K562 (cell line): ENCODE measurements at regions not wholly inside any gene's neighbourhood (a gene's known extent, or its start where the extent isn't known, plus 50 kb on each side); places are given as distances from the start of the nearest gene placed in this dataset.

Source experiments
- ATAC-seq: fragments of 200-7000 bp; cut with Tn5 transposase; 3 replicates; pipeline ENCODE4 v1.9.1; 2020; ENCODE audit warnings: moderate library complexity
- BruUV-seq: library from RNA; stranded (reverse); fragments of 400-500 nt; replicated peaks from 2 replicates; lab custom pipeline; 2021; lab: Mats Ljungman, UMichigan
- CTCF ChIA-PET: fragments of 300-600 bp; formaldehyde crosslinking; extraction: SDS; loops from one replicate; lab custom pipeline; 2021; ENCODE audit warnings: low intra/inter-chr PET ratio; lab: Yijun Ruan, JAX
- POLR2A ChIA-PET: fragments of 300-600, 350-650 bp; sonication (Branson Sonifier 250); formaldehyde crosslinking; extraction: SDS; loops from one replicate; lab custom pipeline; 2021; ENCODE audit warnings: antibody characterized with exemption, inconsistent platforms; lab: Yijun Ruan, JAX
- DNase-seq, 4 experiments: peaks; one replicate each; pipeline versions ENCODE4 v3.0.0 to v3.0.0-alpha.2; 2011 to 2018; ENCODE audit warnings: low spot score in 3 of 4, mixed read lengths in 3 of 4; ENCODE audit errors: extremely low read depth in 1 of 4
- FAIRE-seq: peaks from 2 replicates; lab custom pipeline; 2011; peaks lifted over from hg19 to GRCh38; lab: Jason Lieb, UNC
- H2AFZ ChIP-seq: 2 replicates; pipeline ENCODE4 v1.6.0; 2011; ENCODE audit warnings: low read depth, low read length, control low read depth, inconsistent platforms
- H3K27ac ChIP-seq: fragments of 200-600 bp; 3 replicates; pipeline ENCODE4 v1.8.0; 2011; ENCODE audit warnings: low read depth, mild to moderate bottlenecking, control low read depth, inconsistent platforms, low read length, moderate library complexity, mixed read lengths; ENCODE audit errors: extremely low read depth
- H3K27me3 ChIP-seq, 2 experiments: fragments of 300-600 bp in 1 of 2; 2 replicates in 1 of 2; 3 replicates in 1 of 2; pipeline versions ENCODE4 v1.6.0 to v1.8.0; 2011; ENCODE audit warnings: inconsistent platforms in 2 of 2, low read length in 2 of 2, mild to moderate bottlenecking in 1 of 2, mixed read lengths in 1 of 2, moderate library complexity in 1 of 2; ENCODE audit not compliant: control insufficient read depth in 2 of 2, insufficient read depth in 2 of 2
- H3K36me3 ChIP-seq: fragments of 300-600 bp; 3 replicates; pipeline ENCODE4 v1.8.0; 2011; ENCODE audit warnings: mild to moderate bottlenecking, low read length, inconsistent platforms; ENCODE audit not compliant: control insufficient read depth, insufficient read depth
- H3K4me1 ChIP-seq, 2 experiments: fragments of 200-600 bp in 1 of 2; replicated peaks in 1 of 2; 2 replicates in 1 of 2; 3 replicates in 1 of 2; pipeline versions ENCODE4 v1.5.1 to v1.8.0; 2011; ENCODE audit warnings: inconsistent platforms in 2 of 2, low read length in 2 of 2, mild to moderate bottlenecking in 1 of 2, mixed read lengths in 1 of 2, moderate library complexity in 1 of 2; ENCODE audit not compliant: control insufficient read depth in 2 of 2, insufficient read depth in 2 of 2
- H3K4me2 ChIP-seq: 2 replicates; pipeline ENCODE4 v1.6.1; 2011; ENCODE audit warnings: low read length, control low read depth, inconsistent platforms, mixed read lengths; ENCODE audit not compliant: insufficient read depth
- H3K4me3 ChIP-seq: fragments of 200-600 bp; sonication (generic), shearing (Covaris generic); 2 replicates; pipeline ENCODE4 v1.5.1; 2016; ENCODE audit warnings: control low read depth, inconsistent platforms
- H3K79me2 ChIP-seq: fragments of 200-600 bp; 3 replicates; pipeline ENCODE4 v1.8.0; 2011; ENCODE audit warnings: low read length, inconsistent platforms; ENCODE audit not compliant: control insufficient read depth, insufficient read depth
- H3K9ac ChIP-seq, 2 experiments: 2 replicates each; pipeline versions ENCODE4 v1.6.0 to v1.6.1; 2011; ENCODE audit warnings: low read depth in 2 of 2, low read length in 2 of 2, control low read depth in 1 of 2, inconsistent platforms in 1 of 2, mild to moderate bottlenecking in 1 of 2, mixed read lengths in 1 of 2; ENCODE audit not compliant: insufficient read depth in 1 of 2
- H3K9me1 ChIP-seq: one replicate; pipeline ENCODE4 v1.6.0; 2011; ENCODE audit warnings: inconsistent platforms, mild to moderate bottlenecking, low read length, moderate library complexity; ENCODE audit not compliant: control insufficient read depth, insufficient read depth
- H3K9me3 ChIP-seq: replicated peaks from 2 replicates; pipeline ENCODE4 v1.5.1; 2011; ENCODE audit warnings: low read depth, low read length, inconsistent platforms; ENCODE audit not compliant: control insufficient read depth, insufficient read depth
- H4K20me1 ChIP-seq: replicated peaks from 2 replicates; pipeline ENCODE4 v1.6.1; 2011; ENCODE audit warnings: low read length, inconsistent platforms, mixed read lengths; ENCODE audit not compliant: control insufficient read depth, insufficient read depth
- CXXC5 ChIP-seq: fragments of 250-450 bp; sonication (Bioruptor Pico); IDR thresholded peaks from 2 replicates; pipeline ENCODE4 v1.8.0; 2022; ENCODE audit warnings: inconsistent platforms, mild to moderate bottlenecking, moderate library complexity
- E2F3 ChIP-seq: fragments of 250-450 bp; sonication (Bioruptor Pico); IDR thresholded peaks from 2 replicates; pipeline ENCODE4 v1.4.0; 2020; ENCODE audit warnings: mild to moderate bottlenecking
- ESRRA ChIP-seq: fragments of 450-650 bp; IDR thresholded peaks from 2 replicates; pipeline ENCODE4 v1.6.1; 2014; ENCODE audit warnings: low read depth, mild to moderate bottlenecking, moderate library complexity, borderline replicate concordance
- ETV5 ChIP-seq: sonication (generic); formaldehyde crosslinking; IDR thresholded peaks from 2 replicates; pipeline ENCODE4 v1.4.0; 2020; ENCODE audit warnings: low read depth, mild to moderate bottlenecking, missing genetic modification reagents
- IRF2 ChIP-seq: sonication (generic); formaldehyde crosslinking; IDR thresholded peaks from 2 replicates; pipeline ENCODE4 v1.8.1; 2022; ENCODE audit warnings: mild to moderate bottlenecking, missing genetic modification reagents
- MAFK ChIP-seq: IDR thresholded peaks from 2 replicates; pipeline ENCODE4 v1.6.1; 2011; ENCODE audit warnings: low read length, improper control_type of control experiment
- MLLT1 ChIP-seq, 2 experiments: fragments of 450-650 bp; IDR thresholded peaks; 2 replicates each; pipeline ENCODE4 v1.6.1; 2016
- MTA2 ChIP-seq: fragments of 450-650 bp; IDR thresholded peaks from 2 replicates; pipeline ENCODE4 v1.6.1; 2016; ENCODE audit warnings: low read depth
- PATZ1 ChIP-seq: fragments of 250-450 bp; sonication (Bioruptor Pico); IDR thresholded peaks from 2 replicates; pipeline ENCODE4 v1.5.0; 2020; ENCODE audit warnings: mild to moderate bottlenecking, borderline replicate concordance
- PBX2 ChIP-seq, 2 experiments: IDR thresholded peaks in 1 of 2; conservative IDR thresholded peaks in 1 of 2; 2 replicates each; pipeline ENCODE4 v1.6.1; 2016; ENCODE audit warnings: low read depth in 2 of 2, mild to moderate bottlenecking in 1 of 2, missing compliant biosample characterization in 1 of 2, missing genetic modification characterization in 1 of 2, moderate library complexity in 1 of 2
- TAL1 ChIP-seq: fragments of 450-650 bp; IDR thresholded peaks from 2 replicates; pipeline ENCODE4 v1.6.1; 2016; ENCODE audit warnings: mild to moderate bottlenecking
- TEAD2 ChIP-seq: fragments of 450-650 bp; IDR thresholded peaks from 2 replicates; pipeline ENCODE4 v1.6.1; 2016; ENCODE audit warnings: missing genetic modification characterization, control low read depth, missing compliant biosample characterization
- ZKSCAN1 ChIP-seq: fragments of 150-350 bp; IDR thresholded peaks from 2 replicates; pipeline ENCODE4 v1.6.1; 2016; ENCODE audit warnings: low read depth, low read length
- ZNF253 ChIP-seq: fragments of 250-450 bp; sonication (Bioruptor Pico); conservative IDR thresholded peaks from 2 replicates; pipeline ENCODE4 v1.6.1; 2021; ENCODE audit warnings: mild to moderate bottlenecking
- WGBS: fragments of 100-300 bp; shearing (Covaris generic); methylation state at CpG from one replicate; pipeline ENCODE4 v1.1.6; 2016; ENCODE audit warnings: low coverage, mixed read lengths; ENCODE audit not compliant: insufficient coverage; ENCODE audit errors: missing lambda C conversion rate; 5-methylcytosine and 5-hydroxymethylcytosine counted together
- in situ Hi-C: fragments of 300-500 bp; cut with MboI; formaldehyde crosslinking; loops from 4 replicates; pipeline ENCODE4 v1.15.0; 2018; ENCODE audit warnings: inconsistent platforms, mixed read lengths
- intact Hi-C: fragments of 100-400 bp; cut with micrococcal nuclease; formaldehyde crosslinking; loops from 2 replicates; pipeline ENCODE4 v1.14.2; 2022

- no peak for TF ChIP-seq PATZ1 (CRISPR knock-in tag)
- TF ChIP-seq MLLT1 (IDR thresholded peaks at IDR 0.05): no peak
- no peak for TF ChIP-seq MTA2
- TF ChIP-seq TEAD2: no peak
- TF ChIP-seq IRF2 (CRISPR knock-in tag): no peak
- TF ChIP-seq, all 486 proteins: peak for 0
Measured at GRCh38 chr7:120205101-120205500, 67.9 kb upstream of the KCND2 start (continued).

GRCh38 chr7:120207037-120207436 is 65.9 kb upstream of the KCND2 start:
- Histone ChIP-seq H3K9me1 (no peaks in the 10 kb centered on the region), H3K36me3 (no peaks in the 10 kb centered on the region), H2AFZ (no peak overlapping the region), H3K9ac (no peak overlapping the region), H3K4me2 (no peak overlapping the region), H3K4me3 (no peak overlapping the region), H3K27me3 (no peaks in the 10 kb centered on the region), H3K9me3 (no peaks in the 10 kb centered on the region), H3K4me1 (no peaks in the 10 kb centered on the region), H4K20me1 (no peaks in the 10 kb centered on the region), H3K27ac (no peak overlapping the region), H3K79me2 (no peaks in the 10 kb centered on the region)
- ChIA-PET CTCF (no interaction called here), POLR2A (no interaction called here)
- DNase-seq: no peak
- 4% methylated on average over 3 of the region's 3 CpGs for WGBS
- intact Hi-C loops (no loop called here), in situ Hi-C loops (no loop called here)
- FAIRE-seq: no peak
- no peak for ATAC-seq
- no TSS peak for BruUV-seq
- TF ChIP-seq TAL1 (no peak), PBX2 (CRISPR knock-in tag; IDR thresholded peaks at IDR 0.05; ENCODE audit: low read depth) (no peak), PBX2 (tag; conservative IDR thresholded peaks at IDR 0.05; ENCODE audit: low read depth) (no peak), CXXC5 (CRISPR knock-in tag) (no peak), ETV5 (CRISPR knock-in tag) (no peak), ESRRA (no peak), ZKSCAN1 (no peak), ZNF253 (no peak), MAFK (no peak), E2F3 (CRISPR knock-in tag) (no peak)
